Smooth muscle cell (in vitro differentiated cells): ENCODE measurements at regions not wholly inside any gene's neighbourhood (a gene's known extent, or its start where the extent isn't known, plus 50 kb on each side); places are given as distances from the start of the nearest gene placed in this dataset.

Experiments
- DNase-seq: peaks from one replicate; lab custom pipeline; 2025; ENCODE audit not compliant: unreplicated experiment; lab: John Stamatoyannopoulos, UW
- H2AFZ ChIP-seq: fragments of 200-600 bp; sonication (generic); 2 replicates; pipeline ENCODE4 v1.6.0; 2016; ENCODE audit warnings: antibody characterized with exemption, low read depth, mild to moderate bottlenecking
- H3F3A ChIP-seq: fragments of 200-600 bp; sonication (generic); 2 replicates; pipeline ENCODE4 v1.6.0; 2017; ENCODE audit warnings: antibody characterized with exemption, low read depth
- H3K27ac ChIP-seq: fragments of 200-600 bp; sonication (generic); 2 replicates; pipeline ENCODE4 v1.5.1; 2016; ENCODE audit warnings: low read depth, mild to moderate bottlenecking
- H3K27me3 ChIP-seq: fragments of 200-600 bp; sonication (generic); 2 replicates; pipeline ENCODE4 v1.6.1; 2016; ENCODE audit warnings: low read depth, mild to moderate bottlenecking
- H3K36me3 ChIP-seq: fragments of 200-600 bp; sonication (generic); 2 replicates; pipeline ENCODE4 v1.5.1; 2016; ENCODE audit warnings: low read depth
- H3K4me1 ChIP-seq: fragments of 200-600 bp; sonication (generic); 2 replicates; pipeline ENCODE4 v1.5.1; 2016; ENCODE audit warnings: low read depth
- H3K4me2 ChIP-seq: fragments of 200-600 bp; sonication (generic); 2 replicates; pipeline ENCODE4 v1.6.0; 2016; ENCODE audit warnings: mild to moderate bottlenecking
- H3K4me3 ChIP-seq: fragments of 200-600 bp; sonication (generic); 2 replicates; pipeline ENCODE4 v1.5.1; 2016; ENCODE audit warnings: mild to moderate bottlenecking
- H3K79me2 ChIP-seq: fragments of 200-600 bp; sonication (generic); 2 replicates; pipeline ENCODE4 v1.6.0; 2016; ENCODE audit warnings: low read depth, mild to moderate bottlenecking
- H3K9ac ChIP-seq: fragments of 200-600 bp; sonication (generic); 2 replicates; pipeline ENCODE4 v1.6.0; 2016; ENCODE audit warnings: low read depth
- H3K9me3 ChIP-seq: fragments of 200-600 bp; sonication (generic); replicated peaks from 2 replicates; pipeline ENCODE4 v1.5.1; 2016; ENCODE audit warnings: low read depth
- H4K20me1 ChIP-seq: fragments of 200-600 bp; sonication (generic); 2 replicates; pipeline ENCODE4 v1.6.0; 2016; ENCODE audit warnings: low read depth
- WGBS: methylation state at CpG from one replicate; pipeline ENCODE4 v1.1.7; 2016; ENCODE audit warnings: low lambda C conversion rate; 5-methylcytosine and 5-hydroxymethylcytosine counted together
- TF ChIP-seq, protein P1 (sequence below): fragments of 200-600 bp; sonication (generic); IDR thresholded peaks from 2 replicates; pipeline ENCODE4 v1.5.1; 2017; ENCODE audit warnings: borderline replicate concordance, mild to moderate bottlenecking, antibody characterized with exemption; ENCODE audit not compliant: insufficient read depth, poor library complexity, severe bottlenecking

- H3K79me2 ChIP-seq: no peaks in the 10 kb centered on the region
- H3K36me3 ChIP-seq: no peaks in the 10 kb centered on the region
- no peaks in the 10 kb centered on the region for H3K27me3 ChIP-seq
- no peaks in the 10 kb centered on the region for H4K20me1 ChIP-seq
- WGBS: 86% methylated on average over 2 of the region's 2 CpGs
- H3K4me2 ChIP-seq: no peak overlapping the region
- H2AFZ ChIP-seq: no peak overlapping the region
- H3K9ac ChIP-seq: no peak overlapping the region
- H3F3A ChIP-seq: no peaks in the 10 kb centered on the region
- no peaks in the 10 kb centered on the region for H3K9me3 ChIP-seq
- H3K4me1 ChIP-seq: no peaks in the 10 kb centered on the region
- H3K27ac ChIP-seq: no peak overlapping the region
- TF ChIP-seq, protein P1, sequence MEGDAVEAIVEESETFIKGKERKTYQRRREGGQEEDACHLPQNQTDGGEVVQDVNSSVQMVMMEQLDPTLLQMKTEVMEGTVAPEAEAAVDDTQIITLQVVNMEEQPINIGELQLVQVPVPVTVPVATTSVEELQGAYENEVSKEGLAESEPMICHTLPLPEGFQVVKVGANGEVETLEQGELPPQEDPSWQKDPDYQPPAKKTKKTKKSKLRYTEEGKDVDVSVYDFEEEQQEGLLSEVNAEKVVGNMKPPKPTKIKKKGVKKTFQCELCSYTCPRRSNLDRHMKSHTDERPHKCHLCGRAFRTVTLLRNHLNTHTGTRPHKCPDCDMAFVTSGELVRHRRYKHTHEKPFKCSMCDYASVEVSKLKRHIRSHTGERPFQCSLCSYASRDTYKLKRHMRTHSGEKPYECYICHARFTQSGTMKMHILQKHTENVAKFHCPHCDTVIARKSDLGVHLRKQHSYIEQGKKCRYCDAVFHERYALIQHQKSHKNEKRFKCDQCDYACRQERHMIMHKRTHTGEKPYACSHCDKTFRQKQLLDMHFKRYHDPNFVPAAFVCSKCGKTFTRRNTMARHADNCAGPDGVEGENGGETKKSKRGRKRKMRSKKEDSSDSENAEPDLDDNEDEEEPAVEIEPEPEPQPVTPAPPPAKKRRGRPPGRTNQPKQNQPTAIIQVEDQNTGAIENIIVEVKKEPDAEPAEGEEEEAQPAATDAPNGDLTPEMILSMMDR: no peak
- DNase-seq: no peak
- no peak overlapping the region for H3K4me3 ChIP-seq
Observed at GRCh38 chr2:81675641-81676040, 1371.1 kb upstream of the LRRTM1 start.

DNA sequence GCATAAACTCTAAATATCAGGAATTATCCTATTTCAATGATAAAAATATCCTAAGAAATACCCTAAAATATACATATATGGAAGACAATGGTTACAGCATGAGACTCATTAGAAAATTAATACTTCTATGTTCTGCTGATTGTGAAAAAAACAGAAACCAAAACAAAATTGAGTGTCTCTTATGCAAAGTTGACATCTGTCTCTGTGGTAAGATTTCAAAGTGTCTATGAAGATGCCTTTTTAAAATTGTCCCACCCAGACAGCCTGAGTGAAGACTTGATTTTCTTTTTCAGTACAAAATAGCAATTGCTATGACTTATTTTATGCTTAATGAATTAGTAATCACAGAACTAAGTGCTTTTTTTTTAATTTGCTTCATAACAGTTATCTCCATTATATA, 1368.4 kb upstream of the LRRTM1 start:
- H3K27me3 ChIP-seq: no peaks in the 10 kb centered on the region
- H3K4me2 ChIP-seq: no peak overlapping the region
- no peaks in the 10 kb centered on the region for H3K9me3 ChIP-seq
- no peak overlapping the region for H3K27ac ChIP-seq
- H3K36me3 ChIP-seq: no peaks in the 10 kb centered on the region
- H3K9ac ChIP-seq: no peak overlapping the region
- H3F3A ChIP-seq: no peaks in the 10 kb centered on the region
- no peak for DNase-seq
- H3K4me3 ChIP-seq: no peak overlapping the region
- H3K79me2 ChIP-seq: no peaks in the 10 kb centered on the region
- no peaks in the 10 kb centered on the region for H4K20me1 ChIP-seq
- TF ChIP-seq, protein P1: no peak
- no peak overlapping the region for H2AFZ ChIP-seq
- H3K4me1 ChIP-seq: no peaks in the 10 kb centered on the region

DNA sequence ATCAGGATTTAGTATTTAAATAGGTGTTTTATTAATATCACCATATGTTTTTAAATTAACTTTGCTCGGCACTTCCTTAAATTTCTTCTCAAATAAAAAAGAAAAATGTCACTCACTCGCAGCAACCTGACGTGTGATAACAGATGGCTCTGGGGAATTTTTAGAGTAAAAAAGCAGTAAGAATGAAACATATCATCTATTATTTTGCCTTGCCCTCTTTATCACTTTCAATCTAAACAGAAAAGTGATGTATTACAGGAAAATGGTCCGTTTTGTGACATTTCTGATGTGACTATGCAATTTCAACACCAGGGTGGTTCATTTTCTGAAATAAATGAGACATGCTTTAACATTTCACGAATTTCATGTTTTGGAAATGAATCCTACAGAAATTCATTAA, 1368.0 kb upstream of the LRRTM1 start:
- TF ChIP-seq, protein P1: no peak
- H3K79me2 ChIP-seq: no peaks in the 10 kb centered on the region
- H3K27ac ChIP-seq: no peak overlapping the region
- no peaks in the 10 kb centered on the region for H3K36me3 ChIP-seq
- WGBS: 86% methylated on average over 5 of the region's 5 CpGs
- H3F3A ChIP-seq: no peaks in the 10 kb centered on the region
- no peak overlapping the region for H3K4me2 ChIP-seq
- no peak overlapping the region for H2AFZ ChIP-seq
- no peaks in the 10 kb centered on the region for H3K27me3 ChIP-seq
- no peak for DNase-seq
- no peak overlapping the region for H3K4me3 ChIP-seq
- H3K9me3 ChIP-seq: no peaks in the 10 kb centered on the region
- H4K20me1 ChIP-seq: no peaks in the 10 kb centered on the region
- H3K4me1 ChIP-seq: no peaks in the 10 kb centered on the region
- no peak overlapping the region for H3K9ac ChIP-seq

- H3F3A ChIP-seq: no peaks in the 10 kb centered on the region
- H3K79me2 ChIP-seq: no peaks in the 10 kb centered on the region
- TF ChIP-seq, protein P1: no peak
- H2AFZ ChIP-seq: no peak overlapping the region
- H4K20me1 ChIP-seq: no peaks in the 10 kb centered on the region
- H3K4me1 ChIP-seq: no peaks in the 10 kb centered on the region
- H3K9ac ChIP-seq: no peak overlapping the region
- no peaks in the 10 kb centered on the region for H3K27me3 ChIP-seq
- no peaks in the 10 kb centered on the region for H3K9me3 ChIP-seq
- no peak overlapping the region for H3K4me2 ChIP-seq
- H3K27ac ChIP-seq: no peak overlapping the region
- DNase-seq: no peak
- no peaks in the 10 kb centered on the region for H3K36me3 ChIP-seq
- 95% methylated on average over 1 of the region's 1 CpG for WGBS
- H3K4me3 ChIP-seq: no peak overlapping the region
Observed at GRCh38 chr2:81670885-81671284, 1366.3 kb upstream of the LRRTM1 start.
